ENCODE measurements at regions not wholly inside any gene's neighbourhood (a gene's known extent, or its start where the extent isn't known, plus 50 kb on each side); places are given as distances from the start of the nearest gene placed in this dataset.

GRCh38 chr3:80086426-80086825, 318.6 kb upstream of the ROBO1 start:
- TF ChIP-seq POLR2A (IDR thresholded peaks at IDR 0.05) (no peak), CTCF (IDR thresholded peaks at IDR 0.05) (no peak)
